ENCODE measurements at regions not wholly inside any gene's neighbourhood (a gene's known extent, or its start where the extent isn't known, plus 50 kb on each side); places are given as distances from the start of the nearest gene placed in this dataset.

DNA sequence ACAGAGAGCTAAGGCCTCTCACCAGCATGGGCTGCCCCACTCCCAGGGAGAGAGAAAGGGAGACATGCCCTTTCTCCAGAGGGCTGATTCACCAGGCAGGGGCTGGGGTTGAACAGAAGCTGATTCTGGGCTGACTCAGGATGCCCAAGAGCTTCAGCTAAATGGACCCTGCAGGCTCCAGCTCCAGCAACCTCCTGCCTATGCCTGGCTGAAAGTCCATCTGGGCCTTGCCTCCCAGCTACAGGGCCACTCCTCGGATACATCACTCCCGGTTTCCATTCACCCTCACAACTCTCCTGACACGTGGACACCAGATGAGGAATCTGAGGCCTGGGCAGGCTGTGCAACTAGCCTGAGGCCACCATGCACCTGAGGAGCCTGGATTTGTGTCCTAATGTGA is 215.5 kb downstream of the BUD13 start:
- H3K4me2 ChIP-seq (ENCODE audit: insufficient read depth, low read length, poor library complexity, severe bottlenecking), result no peak overlapping the region
- no CpG with 5 or more reads among the region's 3 CpGs for WGBS, 2 donors (ENCODE audit: extremely low coverage in 2 of 2, insufficient read length in 2 of 2, insufficient replicate concordance in 1 of 2)
- H3K4me3 ChIP-seq (ENCODE audit: low read length in 2 of 2), result no peak overlapping the region
- no peak overlapping the region for H3K14ac ChIP-seq (ENCODE audit: low read length)
- no peak overlapping the region for H2AK5ac ChIP-seq (ENCODE audit: low read depth, low read length)
- H3K18ac ChIP-seq (ENCODE audit: low read length), result no peak overlapping the region
- H3K79me1 ChIP-seq (ENCODE audit: low read depth, low read length), result no peaks in the 10 kb centered on the region
- H2AFZ ChIP-seq (ENCODE audit: low read length), result no peak overlapping the region
- no peak overlapping the region for H2BK5ac ChIP-seq (ENCODE audit: low read length)
- no peak overlapping the region for H4K8ac ChIP-seq (ENCODE audit: low read depth, low read length)
- H3K36me3 ChIP-seq (replicated peaks in 1 of 2; ENCODE audit: control insufficient read depth in 2 of 2, insufficient read depth in 2 of 2, low read length in 2 of 2), result no peaks in the 10 kb centered on the region
- no peak overlapping the region for H3K27ac ChIP-seq (replicated peaks; ENCODE audit: low read length)
- no peak overlapping the region for H3K9ac ChIP-seq (ENCODE audit: low read depth, low read length, poor library complexity)
- no peak overlapping the region for H2BK120ac ChIP-seq (ENCODE audit: low read depth, low read length)
- H2BK12ac ChIP-seq (ENCODE audit: low read length), result no peak overlapping the region
- H3K4ac ChIP-seq (ENCODE audit: low read length), result no peak overlapping the region
- H3K4me1 ChIP-seq (ENCODE audit: control insufficient read depth in 2 of 2, insufficient read depth in 1 of 2, low read depth in 1 of 2, low read length in 2 of 2), result peaks cover 0 to 10% of the 10 kb centered on the region in 2 donors
- no peak for DNase-seq (ENCODE audit: low spot score)
- no peak overlapping the region for H4K91ac ChIP-seq (ENCODE audit: low read depth, low read length, poor library complexity)
- H3K23ac ChIP-seq (ENCODE audit: low read depth, low read length, poor library complexity), result peak overlapping the region; percentile 69
- H3K27me3 ChIP-seq (ENCODE audit: control insufficient read depth in 3 of 3, insufficient read depth in 3 of 3, low read depth in 1 of 3, low read length in 3 of 3), result peaks cover 0 to 10% (median 0%) of the 10 kb centered on the region in 3 experiments
- H3K9me3 ChIP-seq (replicated peaks in 1 of 2; ENCODE audit: control insufficient read depth in 2 of 2, insufficient read depth in 1 of 2, low read depth in 1 of 2, low read length in 2 of 2), result peaks cover 0 to 3% of the 10 kb centered on the region in 2 donors
- H2BK15ac ChIP-seq (ENCODE audit: low read length), result no peak overlapping the region

- H3K36me3 ChIP-seq (replicated peaks in 1 of 2; ENCODE audit: control insufficient read depth in 2 of 2, insufficient read depth in 2 of 2, low read length in 2 of 2), result no peaks in the 10 kb centered on the region
- no peak overlapping the region for H4K91ac ChIP-seq (ENCODE audit: low read depth, low read length, poor library complexity)
- no peak overlapping the region for H3K18ac ChIP-seq (ENCODE audit: low read length)
- peaks cover 0 to 3% of the 10 kb centered on the region in 2 donors for H3K9me3 ChIP-seq (replicated peaks in 1 of 2; ENCODE audit: control insufficient read depth in 2 of 2, insufficient read depth in 1 of 2, low read depth in 1 of 2, low read length in 2 of 2)
- H3K79me1 ChIP-seq (ENCODE audit: low read depth, low read length), result no peaks in the 10 kb centered on the region
- no peak overlapping the region for H2AFZ ChIP-seq (ENCODE audit: low read length)
- H2BK5ac ChIP-seq (ENCODE audit: low read length), result no peak overlapping the region
- H3K14ac ChIP-seq (ENCODE audit: low read length), result no peak overlapping the region
- WGBS, 2 donors (ENCODE audit: extremely low coverage in 2 of 2, insufficient read length in 2 of 2, insufficient replicate concordance in 1 of 2), result no CpG with 5 or more reads among the region's 2 CpGs
- peaks cover 0 to 10% of the 10 kb centered on the region in 2 donors for H3K4me1 ChIP-seq (ENCODE audit: control insufficient read depth in 2 of 2, insufficient read depth in 1 of 2, low read depth in 1 of 2, low read length in 2 of 2)
- H3K23ac ChIP-seq (ENCODE audit: low read depth, low read length, poor library complexity), result no peak overlapping the region
- no peak overlapping the region for H3K4me3 ChIP-seq (ENCODE audit: low read length in 2 of 2)
- no peak overlapping the region for H3K9ac ChIP-seq (ENCODE audit: low read depth, low read length, poor library complexity)
- H3K4me2 ChIP-seq (ENCODE audit: insufficient read depth, low read length, poor library complexity, severe bottlenecking), result no peak overlapping the region
- H2BK120ac ChIP-seq (ENCODE audit: low read depth, low read length), result no peak overlapping the region
- no peak overlapping the region for H3K27ac ChIP-seq (replicated peaks; ENCODE audit: low read length)
- H4K8ac ChIP-seq (ENCODE audit: low read depth, low read length), result no peak overlapping the region
- DNase-seq (ENCODE audit: low spot score), result no peak
- H2BK15ac ChIP-seq (ENCODE audit: low read length), result no peak overlapping the region
- H2BK12ac ChIP-seq (ENCODE audit: low read length), result no peak overlapping the region
- peaks cover 0 to 10% (median 0%) of the 10 kb centered on the region in 3 experiments for H3K27me3 ChIP-seq (ENCODE audit: control insufficient read depth in 3 of 3, insufficient read depth in 3 of 3, low read depth in 1 of 3, low read length in 3 of 3)
- H2AK5ac ChIP-seq (ENCODE audit: low read depth, low read length), result no peak overlapping the region
- H3K4ac ChIP-seq (ENCODE audit: low read length), result no peak overlapping the region
These were observed 216.3 kb downstream of the BUD13 start for GRCh38 chr11:116556483-116556882.

DNA sequence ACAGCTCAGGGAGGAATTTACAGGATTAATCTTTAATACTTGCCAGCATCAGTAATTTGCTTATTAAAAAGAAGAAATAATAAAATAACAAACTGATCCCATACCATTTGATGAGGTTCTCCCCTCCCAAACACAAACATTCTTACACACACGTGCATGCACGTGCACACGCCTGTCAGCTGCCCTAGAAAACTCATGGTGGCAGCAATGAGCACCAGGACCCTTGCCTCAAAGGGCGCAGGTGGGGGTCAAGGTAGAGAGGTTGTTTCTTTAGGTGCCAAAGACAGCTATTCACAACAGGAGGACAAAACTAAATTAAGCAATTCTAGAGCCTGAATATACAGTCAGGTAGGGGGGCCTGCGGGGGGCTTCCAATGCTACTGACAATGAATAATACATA is 219.3 kb downstream of the BUD13 start:
- H4K8ac ChIP-seq (ENCODE audit: low read depth, low read length), result no peak overlapping the region
- H2BK120ac ChIP-seq (ENCODE audit: low read depth, low read length), result no peak overlapping the region
- H3K9ac ChIP-seq (ENCODE audit: low read depth, low read length, poor library complexity), result no peak overlapping the region
- H3K18ac ChIP-seq (ENCODE audit: low read length), result no peak overlapping the region
- no peak overlapping the region for H2BK15ac ChIP-seq (ENCODE audit: low read length)
- H3K4me2 ChIP-seq (ENCODE audit: insufficient read depth, low read length, poor library complexity, severe bottlenecking), result no peak overlapping the region
- no peak overlapping the region for H3K4me3 ChIP-seq (ENCODE audit: low read length in 2 of 2)
- no peaks in the 10 kb centered on the region for H3K36me3 ChIP-seq (replicated peaks in 1 of 2; ENCODE audit: control insufficient read depth in 2 of 2, insufficient read depth in 2 of 2, low read length in 2 of 2)
- no peak overlapping the region for H2AFZ ChIP-seq (ENCODE audit: low read length)
- no peak overlapping the region for H4K91ac ChIP-seq (ENCODE audit: low read depth, low read length, poor library complexity)
- no peak overlapping the region for H2BK12ac ChIP-seq (ENCODE audit: low read length)
- H3K9me3 ChIP-seq (replicated peaks in 1 of 2; ENCODE audit: control insufficient read depth in 2 of 2, insufficient read depth in 1 of 2, low read depth in 1 of 2, low read length in 2 of 2), result peaks cover 0 to 6% of the 10 kb centered on the region in 2 donors
- H3K14ac ChIP-seq (ENCODE audit: low read length), result no peak overlapping the region
- no peak overlapping the region for H3K4ac ChIP-seq (ENCODE audit: low read length)
- H3K27me3 ChIP-seq (ENCODE audit: control insufficient read depth in 3 of 3, insufficient read depth in 3 of 3, low read depth in 1 of 3, low read length in 3 of 3), result peaks cover 0 to 5% (median 0%) of the 10 kb centered on the region in 3 experiments
- H3K23ac ChIP-seq (ENCODE audit: low read depth, low read length, poor library complexity), result no peak overlapping the region
- WGBS, 2 donors (ENCODE audit: extremely low coverage in 2 of 2, insufficient read length in 2 of 2, insufficient replicate concordance in 1 of 2), result no CpG with 5 or more reads among the region's 5 CpGs
- H3K4me1 ChIP-seq (ENCODE audit: control insufficient read depth in 2 of 2, insufficient read depth in 1 of 2, low read depth in 1 of 2, low read length in 2 of 2), result no peaks in the 10 kb centered on the region
- no peak overlapping the region for H3K27ac ChIP-seq (replicated peaks; ENCODE audit: low read length)
- H2AK5ac ChIP-seq (ENCODE audit: low read depth, low read length), result no peak overlapping the region
- no peaks in the 10 kb centered on the region for H3K79me1 ChIP-seq (ENCODE audit: low read depth, low read length)
- H2BK5ac ChIP-seq (ENCODE audit: low read length), result no peak overlapping the region
- DNase-seq (ENCODE audit: low spot score), result no peak

DNA sequence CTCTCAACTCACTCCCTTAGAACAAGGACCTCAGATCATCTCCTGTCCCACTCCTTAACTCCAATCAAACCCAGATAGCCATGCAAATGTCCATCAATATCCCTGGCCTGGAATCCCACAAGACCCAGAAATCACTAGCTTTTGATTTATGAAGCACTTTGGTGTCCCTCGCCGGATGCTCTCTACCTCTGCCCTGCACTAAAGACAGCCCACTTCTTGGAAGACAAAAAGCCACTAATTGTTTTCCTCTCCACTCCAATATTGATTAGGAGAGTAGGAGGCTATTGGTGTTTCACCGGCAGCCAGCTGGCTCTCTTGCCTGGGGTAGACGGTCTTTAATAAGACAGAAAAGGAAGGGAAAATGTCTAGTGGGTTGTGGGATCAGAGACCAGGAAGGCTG is 221.2 kb downstream of the BUD13 start:
- Histone ChIP-seq H3K4me2 (ENCODE audit: insufficient read depth, low read length, poor library complexity, severe bottlenecking) (no peak overlapping the region), H2AFZ (ENCODE audit: low read length) (no peak overlapping the region), H3K36me3 (replicated peaks in 1 of 2; ENCODE audit: control insufficient read depth in 2 of 2, insufficient read depth in 2 of 2, low read length in 2 of 2) (no peaks in the 10 kb centered on the region), H3K4me1 (ENCODE audit: control insufficient read depth in 2 of 2, insufficient read depth in 1 of 2, low read depth in 1 of 2, low read length in 2 of 2) (no peaks in the 10 kb centered on the region), H2BK5ac (ENCODE audit: low read length) (no peak overlapping the region), H2AK5ac (ENCODE audit: low read depth, low read length) (no peak overlapping the region), H3K23ac (ENCODE audit: low read depth, low read length, poor library complexity) (no peak overlapping the region), H3K9ac (ENCODE audit: low read depth, low read length, poor library complexity) (no peak overlapping the region), H4K91ac (ENCODE audit: low read depth, low read length, poor library complexity) (no peak overlapping the region), H2BK12ac (ENCODE audit: low read length) (no peak overlapping the region), H4K8ac (ENCODE audit: low read depth, low read length) (no peak overlapping the region), H3K18ac (ENCODE audit: low read length) (no peak overlapping the region), H3K27me3 (ENCODE audit: control insufficient read depth in 3 of 3, insufficient read depth in 3 of 3, low read depth in 1 of 3, low read length in 3 of 3) (peaks cover 0 to 1% (median 0%) of the 10 kb centered on the region in 3 experiments), H3K9me3 (replicated peaks in 1 of 2; ENCODE audit: control insufficient read depth in 2 of 2, insufficient read depth in 1 of 2, low read depth in 1 of 2, low read length in 2 of 2) (peaks cover 0 to 3% of the 10 kb centered on the region in 2 donors), H3K4me3 (ENCODE audit: low read length in 2 of 2) (no peak overlapping the region), H3K27ac (replicated peaks; ENCODE audit: low read length) (no peak overlapping the region), H2BK15ac (ENCODE audit: low read length) (no peak overlapping the region), H3K4ac (ENCODE audit: low read length) (no peak overlapping the region), H3K14ac (ENCODE audit: low read length) (no peak overlapping the region), H3K79me1 (ENCODE audit: low read depth, low read length) (no peaks in the 10 kb centered on the region), H2BK120ac (ENCODE audit: low read depth, low read length) (no peak overlapping the region)
- DNase-seq (ENCODE audit: low spot score), result no peak
- WGBS, 2 donors (ENCODE audit: extremely low coverage in 2 of 2, insufficient read length in 2 of 2, insufficient replicate concordance in 1 of 2), result no CpG with 5 or more reads among the region's 4 CpGs

Data from neuronal stem cell (in vitro differentiated cells).